ENCODE measurements at regions not wholly inside any gene's neighbourhood (a gene's known extent, or its start where the extent isn't known, plus 50 kb on each side); places are given as distances from the start of the nearest gene placed in this dataset.

GRCh38 chr16:87129771-87130170 is 187.4 kb downstream of the C16orf95 start:
- WGBS (ENCODE audit: missing lambda C conversion rate), result 39% methylated on average over 4 of the region's 4 CpGs
- no peak overlapping the region for H3K4me2 ChIP-seq
- POLR2A ChIA-PET, result no interaction called here
- H3K4me1 ChIP-seq, result peaks cover 4% of the 10 kb centered on the region; the same call in 1 of the 3 replicates
- CTCF ChIA-PET, result interaction anchor here (1.2 kb wide), 1 partner anchor 53 kb away, joined by 4 read pairs; no protein-coding TSS in a partner anchor
- FAIRE-seq (no peak), ATAC-seq (no peak), DNase-seq (ENCODE audit: low read depth in 1 of 2, low spot score in 1 of 2) (no peak)
- no peak overlapping the region for H3K4me3 ChIP-seq
- H3K9me3 ChIP-seq, result 0 out of 3 replicates have a peak, but pooled peaks cover 11% of the 10 kb centered on the region
- no peak for TF ChIP-seq MAZ (IDR thresholded peaks at IDR 0.05; ENCODE audit: borderline replicate concordance, low read depth, low read length)
- TF ChIP-seq FOSL2 (IDR thresholded peaks at IDR 0.05), result no peak
- no peak for TF ChIP-seq FOSL2 (CRISPR knock-in tag; IDR thresholded peaks at IDR 0.05)
- no peak for TF ChIP-seq MAX (IDR thresholded peaks at IDR 0.05)
- no peak for TF ChIP-seq JUNB (IDR thresholded peaks at IDR 0.05)
- TF ChIP-seq ZFP36 (IDR thresholded peaks at IDR 0.05; ENCODE audit: borderline replicate concordance, partially characterized antibody), result no peak
- no peak for TF ChIP-seq GATA3 (IDR thresholded peaks at IDR 0.05; ENCODE audit: borderline replicate concordance)
- no peak overlapping the region for H3K27ac ChIP-seq

DNA sequence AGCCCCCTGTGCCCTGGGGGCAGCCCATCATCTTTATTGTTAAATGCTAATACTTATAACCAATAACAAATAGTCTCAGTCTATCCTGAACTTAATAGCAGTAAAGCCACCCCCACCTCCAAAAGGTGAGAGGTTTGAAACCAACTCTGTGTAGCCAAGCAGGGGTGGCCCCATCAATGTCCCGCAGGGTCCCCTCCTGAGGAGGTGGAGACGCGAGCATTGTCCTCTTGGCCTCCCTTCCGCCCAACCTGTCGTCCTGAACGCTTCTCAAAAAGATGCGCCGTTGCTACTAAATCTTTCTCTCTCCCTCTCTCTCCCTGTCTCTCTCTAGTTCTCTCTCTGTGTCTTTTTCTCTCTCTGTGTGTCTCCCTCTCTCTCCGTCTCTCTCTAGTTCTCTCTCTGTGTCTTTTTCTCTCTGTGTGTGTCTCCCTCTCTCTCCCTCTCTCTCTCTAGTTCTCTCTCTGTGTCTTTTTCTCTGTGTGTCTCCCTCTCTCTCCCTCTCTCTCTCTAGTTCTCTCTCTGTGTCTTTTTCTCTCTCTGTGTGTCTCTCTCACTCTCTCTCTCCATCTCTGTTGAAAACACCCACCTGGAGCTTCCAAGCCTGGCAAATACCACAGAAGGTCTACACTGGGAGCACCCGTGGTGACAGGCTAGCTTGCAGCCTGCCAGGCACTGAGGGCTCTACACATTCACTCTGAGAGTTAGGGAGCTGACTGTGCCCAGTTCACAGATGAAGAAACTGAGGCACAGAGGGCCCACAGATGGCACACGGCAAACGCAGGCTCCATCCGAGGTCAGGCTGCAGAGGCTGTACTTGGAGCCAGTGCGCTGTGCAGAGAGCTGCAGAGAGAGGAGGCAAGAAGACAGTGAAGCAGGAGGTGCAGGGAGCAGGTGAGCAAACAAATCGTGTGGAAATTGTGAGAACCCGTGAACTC is 185.9 kb downstream of the C16orf95 start:
- 0 out of 3 replicates have a peak, but pooled peaks cover 11% of the 10 kb centered on the region for H3K9me3 ChIP-seq
- H3K4me1 ChIP-seq, result peaks cover 3% of the 10 kb centered on the region; the same call in 1 of the 3 replicates
- H3K27ac ChIP-seq, result no peak overlapping the region
- DNase-seq (ENCODE audit: low read depth in 1 of 2, low spot score in 1 of 2), result no peak
- no peak for ATAC-seq
- POLR2A ChIA-PET, result no interaction called here
- CTCF ChIA-PET, result interaction anchor here (0.8 to 1.1 kb wide), 2 partner anchors 11 to 147 kb away, joined by 3 read pairs; no protein-coding TSS in a partner anchor
- H3K4me3 ChIP-seq, result no peak overlapping the region
- FAIRE-seq, result no peak
- WGBS (ENCODE audit: missing lambda C conversion rate), result 50% methylated on average over 16 of the region's 16 CpGs
- H3K4me2 ChIP-seq, result no peak overlapping the region
- TF ChIP-seq, protein P1, sequence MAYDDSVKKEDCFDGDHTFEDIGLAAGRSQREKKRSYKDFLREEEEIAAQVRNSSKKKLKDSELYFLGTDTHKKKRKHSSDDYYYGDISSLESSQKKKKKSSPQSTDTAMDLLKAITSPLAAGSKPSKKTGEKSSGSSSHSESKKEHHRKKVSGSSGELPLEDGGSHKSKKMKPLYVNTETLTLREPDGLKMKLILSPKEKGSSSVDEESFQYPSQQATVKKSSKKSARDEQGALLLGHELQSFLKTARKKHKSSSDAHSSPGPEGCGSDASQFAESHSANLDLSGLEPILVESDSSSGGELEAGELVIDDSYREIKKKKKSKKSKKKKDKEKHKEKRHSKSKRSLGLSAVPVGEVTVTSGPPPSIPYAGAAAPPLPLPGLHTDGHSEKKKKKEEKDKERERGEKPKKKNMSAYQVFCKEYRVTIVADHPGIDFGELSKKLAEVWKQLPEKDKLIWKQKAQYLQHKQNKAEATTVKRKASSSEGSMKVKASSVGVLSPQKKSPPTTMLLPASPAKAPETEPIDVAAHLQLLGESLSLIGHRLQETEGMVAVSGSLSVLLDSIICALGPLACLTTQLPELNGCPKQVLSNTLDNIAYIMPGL (CRISPR knock-in tag; IDR thresholded peaks at IDR 0.05; ENCODE audit: borderline replicate concordance), result no peak
- TF ChIP-seq FOSL2 (IDR thresholded peaks at IDR 0.05) (no peak), FOSL2 (CRISPR knock-in tag; IDR thresholded peaks at IDR 0.05) (no peak), NPAS2 (CRISPR knock-in tag; IDR thresholded peaks at IDR 0.05; ENCODE audit: borderline replicate concordance) (no peak), RNF2 (IDR thresholded peaks at IDR 0.05; ENCODE audit: borderline replicate concordance, low read depth) (no peak), ZC3H11A (IDR thresholded peaks at IDR 0.05) (no peak), FOXS1 (CRISPR knock-in tag; IDR thresholded peaks at IDR 0.05) (no peak), CHD2 (IDR thresholded peaks at IDR 0.05; ENCODE audit: low read length, partially characterized antibody) (no peak), PHF8 (IDR thresholded peaks at IDR 0.05; ENCODE audit: borderline replicate concordance, low read depth) (no peak), RARB (CRISPR knock-in tag; IDR thresholded peaks at IDR 0.05) (no peak), HEYL (CRISPR knock-in tag; IDR thresholded peaks at IDR 0.05) (no peak), MAX (IDR thresholded peaks at IDR 0.05) (no peak), EHMT2 (IDR thresholded peaks at IDR 0.05; ENCODE audit: low read depth) (no peak), MYC (IDR thresholded peaks at IDR 0.05; ENCODE audit: borderline replicate concordance, low read length) (no peak), HOXB13 (CRISPR knock-in tag; IDR thresholded peaks at IDR 0.05; ENCODE audit: low read depth) (no peak)
- TF ChIP-seq, protein P2, sequence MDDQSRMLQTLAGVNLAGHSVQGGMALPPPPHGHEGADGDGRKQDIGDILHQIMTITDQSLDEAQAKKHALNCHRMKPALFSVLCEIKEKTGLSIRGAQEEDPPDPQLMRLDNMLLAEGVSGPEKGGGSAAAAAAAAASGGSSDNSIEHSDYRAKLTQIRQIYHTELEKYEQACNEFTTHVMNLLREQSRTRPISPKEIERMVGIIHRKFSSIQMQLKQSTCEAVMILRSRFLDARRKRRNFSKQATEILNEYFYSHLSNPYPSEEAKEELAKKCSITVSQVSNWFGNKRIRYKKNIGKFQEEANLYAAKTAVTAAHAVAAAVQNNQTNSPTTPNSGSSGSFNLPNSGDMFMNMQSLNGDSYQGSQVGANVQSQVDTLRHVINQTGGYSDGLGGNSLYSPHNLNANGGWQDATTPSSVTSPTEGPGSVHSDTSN (IDR thresholded peaks at IDR 0.05), result no peak
- TF ChIP-seq, protein P3, sequence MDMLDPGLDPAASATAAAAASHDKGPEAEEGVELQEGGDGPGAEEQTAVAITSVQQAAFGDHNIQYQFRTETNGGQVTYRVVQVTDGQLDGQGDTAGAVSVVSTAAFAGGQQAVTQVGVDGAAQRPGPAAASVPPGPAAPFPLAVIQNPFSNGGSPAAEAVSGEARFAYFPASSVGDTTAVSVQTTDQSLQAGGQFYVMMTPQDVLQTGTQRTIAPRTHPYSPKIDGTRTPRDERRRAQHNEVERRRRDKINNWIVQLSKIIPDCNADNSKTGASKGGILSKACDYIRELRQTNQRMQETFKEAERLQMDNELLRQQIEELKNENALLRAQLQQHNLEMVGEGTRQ (IDR thresholded peaks at IDR 0.05), result no peak
- TF ChIP-seq, protein P4, sequence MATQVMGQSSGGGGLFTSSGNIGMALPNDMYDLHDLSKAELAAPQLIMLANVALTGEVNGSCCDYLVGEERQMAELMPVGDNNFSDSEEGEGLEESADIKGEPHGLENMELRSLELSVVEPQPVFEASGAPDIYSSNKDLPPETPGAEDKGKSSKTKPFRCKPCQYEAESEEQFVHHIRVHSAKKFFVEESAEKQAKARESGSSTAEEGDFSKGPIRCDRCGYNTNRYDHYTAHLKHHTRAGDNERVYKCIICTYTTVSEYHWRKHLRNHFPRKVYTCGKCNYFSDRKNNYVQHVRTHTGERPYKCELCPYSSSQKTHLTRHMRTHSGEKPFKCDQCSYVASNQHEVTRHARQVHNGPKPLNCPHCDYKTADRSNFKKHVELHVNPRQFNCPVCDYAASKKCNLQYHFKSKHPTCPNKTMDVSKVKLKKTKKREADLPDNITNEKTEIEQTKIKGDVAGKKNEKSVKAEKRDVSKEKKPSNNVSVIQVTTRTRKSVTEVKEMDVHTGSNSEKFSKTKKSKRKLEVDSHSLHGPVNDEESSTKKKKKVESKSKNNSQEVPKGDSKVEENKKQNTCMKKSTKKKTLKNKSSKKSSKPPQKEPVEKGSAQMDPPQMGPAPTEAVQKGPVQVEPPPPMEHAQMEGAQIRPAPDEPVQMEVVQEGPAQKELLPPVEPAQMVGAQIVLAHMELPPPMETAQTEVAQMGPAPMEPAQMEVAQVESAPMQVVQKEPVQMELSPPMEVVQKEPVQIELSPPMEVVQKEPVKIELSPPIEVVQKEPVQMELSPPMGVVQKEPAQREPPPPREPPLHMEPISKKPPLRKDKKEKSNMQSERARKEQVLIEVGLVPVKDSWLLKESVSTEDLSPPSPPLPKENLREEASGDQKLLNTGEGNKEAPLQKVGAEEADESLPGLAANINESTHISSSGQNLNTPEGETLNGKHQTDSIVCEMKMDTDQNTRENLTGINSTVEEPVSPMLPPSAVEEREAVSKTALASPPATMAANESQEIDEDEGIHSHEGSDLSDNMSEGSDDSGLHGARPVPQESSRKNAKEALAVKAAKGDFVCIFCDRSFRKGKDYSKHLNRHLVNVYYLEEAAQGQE (IDR thresholded peaks at IDR 0.05), result no peak

Data from A549 (cell line).